ENCODE measurements at regions not wholly inside any gene's neighbourhood (a gene's known extent, or its start where the extent isn't known, plus 50 kb on each side); places are given as distances from the start of the nearest gene placed in this dataset.

DNA sequence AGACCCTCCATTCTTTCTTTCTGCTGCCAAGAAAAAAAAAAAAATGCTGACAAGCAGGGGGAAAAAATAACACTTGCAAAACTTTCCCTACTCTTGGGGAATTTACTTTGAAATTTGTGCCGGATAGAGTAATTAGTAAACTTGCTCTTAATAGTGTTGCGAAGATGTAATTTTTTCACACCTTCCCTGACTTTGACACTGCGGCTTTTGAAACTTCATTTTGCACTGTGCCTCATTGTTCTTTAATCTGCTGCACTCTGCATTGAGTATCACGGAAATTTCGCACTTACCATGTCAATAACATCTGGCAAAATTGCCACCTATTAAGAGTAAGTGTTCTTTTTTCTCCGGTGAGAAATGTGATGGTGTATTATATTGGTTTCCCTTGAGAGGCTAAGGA lies 596.1 kb downstream of the VRK1 start:
- DNase-seq: no peak

DNA sequence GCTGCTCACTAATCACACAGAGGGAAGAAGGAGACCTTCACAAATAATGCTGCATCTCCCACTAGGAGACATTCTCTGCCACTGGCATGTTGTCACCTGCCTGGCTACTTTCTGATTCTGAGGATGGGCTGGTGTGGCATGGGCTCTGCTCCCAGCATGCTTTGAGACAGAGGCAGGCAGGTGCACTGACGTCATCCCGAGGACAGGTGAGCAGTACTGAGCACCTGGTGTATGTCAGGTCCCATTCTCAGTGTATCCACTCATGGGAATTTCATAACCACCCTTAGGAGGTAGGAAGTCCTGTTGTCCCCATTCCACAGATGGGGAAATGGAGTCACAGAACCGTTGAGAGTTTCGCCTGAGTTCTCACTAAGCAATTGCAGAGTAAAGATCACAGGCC lies 597.9 kb downstream of the VRK1 start:
- no peak for DNase-seq

- no peak for DNase-seq
Observed at GRCh38 chr14:97401714-97402113, 604.5 kb downstream of the VRK1 start.

- DNase-seq: no peak
Observed at GRCh38 chr14:97402279-97402678, 605.1 kb downstream of the VRK1 start.

GRCh38 chr14:97407701-97408407 lies 610.7 kb downstream of the VRK1 start:
- no peak for DNase-seq

DNA sequence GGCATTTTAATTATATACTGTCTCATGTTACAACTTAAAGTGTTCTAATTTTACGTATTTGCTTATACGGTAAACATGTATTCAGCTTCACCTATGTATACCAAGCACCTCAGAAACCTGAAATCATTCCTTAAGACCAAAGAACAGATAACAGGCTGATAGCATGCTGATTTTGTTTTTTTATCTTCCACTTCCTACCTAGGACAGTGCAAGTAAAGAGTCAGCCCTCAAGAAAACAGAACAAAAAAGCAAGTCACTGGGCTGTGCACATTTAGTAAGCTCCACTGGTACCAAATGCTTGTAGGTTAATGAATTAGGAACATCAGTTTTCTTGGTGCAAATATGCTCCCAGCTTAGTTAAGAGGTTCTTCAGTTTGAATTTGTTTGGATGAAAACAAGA lies 611.3 kb downstream of the VRK1 start:
- DNase-seq: no peak

GRCh38 chr14:97408937-97409815 lies 612.0 kb downstream of the VRK1 start:
- DNase-seq: no peak

DNA sequence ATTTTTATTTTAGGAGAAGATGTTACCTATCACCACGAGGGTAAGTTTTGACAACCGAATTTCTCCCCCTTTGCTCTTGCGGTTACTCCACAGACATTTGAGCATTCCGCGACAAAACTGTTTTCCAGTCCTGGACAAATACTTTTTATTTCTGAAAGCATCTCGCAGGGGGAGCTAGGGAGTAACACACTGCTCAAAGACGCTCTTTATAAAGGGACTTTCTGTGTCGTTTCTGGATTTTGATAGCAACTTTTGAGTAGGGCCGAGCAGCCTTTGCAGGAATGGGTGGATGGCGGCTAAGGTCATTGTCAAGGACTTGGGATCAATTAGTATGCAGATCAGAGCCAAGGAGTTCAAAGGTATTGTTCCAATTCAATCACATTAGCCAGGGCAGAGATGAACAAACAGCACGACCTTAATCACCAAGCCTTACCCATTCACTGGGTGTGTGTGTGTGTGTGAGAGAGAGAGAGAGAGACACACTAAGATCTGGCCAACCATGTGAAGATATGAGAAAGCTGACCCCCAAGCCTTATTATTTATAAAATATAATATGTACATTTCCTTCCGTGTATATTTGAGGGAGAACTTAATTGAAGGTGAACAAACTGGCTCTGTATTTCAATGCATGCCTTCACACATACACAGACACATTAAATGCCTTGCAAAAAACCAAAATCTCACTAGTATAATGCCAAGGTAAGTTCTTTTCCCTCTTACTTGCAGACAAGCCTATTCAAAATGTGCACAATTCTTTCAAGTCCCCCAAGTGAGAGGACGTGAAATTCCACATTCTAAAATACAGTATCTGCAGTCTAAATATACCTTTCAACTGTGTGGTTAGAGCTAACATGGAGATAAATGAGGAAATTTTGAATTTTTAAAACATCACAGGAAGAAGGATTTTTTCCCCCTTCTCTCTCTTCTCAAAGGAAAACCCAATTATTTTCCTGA lies 613.8 kb downstream of the VRK1 start:
- DNase-seq: no peak

DNA sequence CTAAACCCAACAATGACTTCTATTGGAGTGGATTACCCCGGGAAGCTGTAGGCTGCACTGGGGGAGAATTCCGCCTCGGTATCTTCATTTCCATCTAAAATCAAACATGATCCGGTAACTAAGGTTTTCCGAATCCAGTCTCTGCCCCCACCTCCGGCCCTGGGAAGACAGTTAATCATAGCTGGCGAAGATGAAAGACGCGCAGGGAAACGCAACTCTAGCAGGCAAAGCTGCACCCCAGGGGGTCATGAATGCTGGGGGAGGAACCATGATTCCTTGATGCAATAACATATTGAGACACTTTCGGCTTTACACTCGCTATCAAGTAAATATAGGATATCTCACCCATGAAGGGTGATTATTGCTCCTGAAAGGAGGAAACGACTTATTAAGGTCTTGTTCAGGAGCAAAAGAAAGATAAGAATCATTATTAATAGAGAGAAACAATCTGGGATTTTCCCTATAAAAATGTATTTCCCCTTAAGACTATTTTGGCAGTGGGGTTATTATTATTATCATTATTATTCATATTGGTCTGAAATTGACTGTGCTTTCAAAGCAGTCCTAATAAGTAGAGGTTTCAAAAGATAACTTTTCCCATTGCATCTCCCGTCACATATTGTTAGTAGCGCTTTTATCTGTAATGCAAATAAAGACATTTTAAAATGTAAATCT lies 614.9 kb downstream of the VRK1 start:
- no peak for DNase-seq

GRCh38 chr14:97413022-97413539 lies 615.9 kb downstream of the VRK1 start:
- no peak for DNase-seq

DNA sequence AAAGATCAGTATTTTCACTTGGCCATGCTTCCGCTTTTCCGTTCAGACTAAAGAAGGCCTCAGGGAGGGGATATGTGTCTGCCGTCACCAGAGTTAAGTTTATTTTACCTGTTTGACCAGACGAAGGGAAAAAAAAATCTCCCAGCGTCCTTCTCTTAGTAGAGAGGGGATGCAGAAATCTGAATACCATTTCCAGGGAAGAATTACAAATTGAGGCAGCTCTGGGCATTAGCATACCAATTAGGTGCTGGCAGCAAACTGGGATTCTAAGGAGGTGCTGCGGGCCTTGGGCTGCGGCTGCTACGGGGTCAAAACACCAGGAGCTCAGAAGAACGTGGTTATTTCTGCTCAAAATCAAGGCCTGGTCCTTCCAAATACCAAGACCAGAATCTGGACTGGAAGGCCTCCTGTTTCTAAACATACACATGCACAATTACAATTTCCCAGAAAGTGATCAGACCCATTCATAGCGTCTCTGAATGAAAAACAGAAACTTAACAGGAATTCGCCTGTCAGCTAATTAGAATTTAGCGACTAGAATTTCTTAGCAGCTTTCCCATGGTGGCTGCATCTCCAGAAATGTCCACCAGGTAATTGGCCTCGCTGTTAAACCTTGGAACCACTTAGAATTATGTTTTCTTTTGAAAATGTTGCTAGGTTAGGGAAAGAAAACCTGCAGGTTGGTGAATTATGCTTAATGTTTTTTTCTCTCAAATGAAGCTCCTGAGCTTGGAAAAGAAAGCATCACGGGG lies 617.0 kb downstream of the VRK1 start:
- DNase-seq: no peak

- DNase-seq: no peak
Observed at GRCh38 chr14:97414718-97415098, 617.5 kb downstream of the VRK1 start.

DNA sequence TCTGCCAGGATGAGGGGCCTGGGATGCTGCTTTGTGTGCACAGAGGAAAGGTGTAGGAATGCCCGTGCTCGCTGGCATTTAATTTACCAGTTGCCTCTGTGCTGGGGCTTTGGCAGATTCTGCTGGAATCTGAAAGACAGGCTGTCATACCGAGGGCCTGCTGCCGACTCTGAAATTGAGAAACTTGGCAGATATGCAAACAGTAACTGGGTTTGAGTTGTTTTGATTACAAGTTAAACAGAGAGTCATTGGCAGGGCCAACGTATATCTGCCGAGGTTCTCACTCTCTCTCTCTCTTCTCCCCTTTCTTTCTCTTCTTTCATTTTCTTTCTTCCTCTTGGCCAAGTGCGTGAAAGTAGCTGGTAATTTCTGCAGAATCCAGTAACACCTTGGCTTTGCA lies 618.7 kb downstream of the VRK1 start:
- no peak for DNase-seq

GRCh38 chr14:97416550-97416949 lies 619.4 kb downstream of the VRK1 start:
- DNase-seq: no peak

DNA sequence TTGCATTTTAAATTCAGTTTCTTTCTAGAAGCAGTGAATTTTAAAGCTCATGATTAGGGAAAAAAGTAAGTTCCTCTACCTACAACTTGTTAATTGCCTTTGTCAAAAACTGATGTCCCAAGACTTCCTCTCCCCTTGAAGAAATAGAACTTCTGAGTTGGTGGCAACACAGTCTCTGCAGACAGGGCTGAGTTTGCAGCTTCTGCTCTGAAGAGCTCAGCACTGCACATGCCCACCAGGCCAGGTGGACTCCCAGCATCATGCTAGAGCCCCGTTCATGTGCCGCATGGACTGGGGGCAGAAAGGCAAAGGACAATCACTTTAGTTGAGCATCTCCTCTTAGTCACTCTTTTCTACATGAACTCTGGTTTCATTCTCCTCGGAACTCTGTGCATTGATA lies 620.1 kb downstream of the VRK1 start:
- DNase-seq: no peak

- no peak for DNase-seq
Observed at GRCh38 chr14:97420211-97420610, 623.0 kb downstream of the VRK1 start.

DNA sequence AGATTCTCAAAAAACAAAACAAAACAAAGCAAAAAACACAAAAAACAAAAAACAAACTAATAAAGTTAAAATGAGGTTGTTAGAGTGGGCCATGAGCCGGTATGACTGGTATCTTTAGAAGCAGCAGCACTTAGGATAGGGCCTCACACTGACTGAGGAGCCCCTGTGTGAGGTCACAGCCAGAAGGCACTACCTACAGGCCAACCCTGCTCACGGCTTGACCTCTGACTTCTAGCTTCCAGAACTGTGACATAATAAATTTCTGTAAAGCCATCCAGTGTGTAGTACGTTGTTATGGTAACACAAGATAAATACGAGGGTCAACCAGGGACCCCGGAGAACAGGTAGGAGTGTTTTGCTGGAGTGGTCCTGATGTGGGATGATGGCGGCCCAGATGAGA lies 629.6 kb downstream of the VRK1 start:
- no peak for DNase-seq

DNA sequence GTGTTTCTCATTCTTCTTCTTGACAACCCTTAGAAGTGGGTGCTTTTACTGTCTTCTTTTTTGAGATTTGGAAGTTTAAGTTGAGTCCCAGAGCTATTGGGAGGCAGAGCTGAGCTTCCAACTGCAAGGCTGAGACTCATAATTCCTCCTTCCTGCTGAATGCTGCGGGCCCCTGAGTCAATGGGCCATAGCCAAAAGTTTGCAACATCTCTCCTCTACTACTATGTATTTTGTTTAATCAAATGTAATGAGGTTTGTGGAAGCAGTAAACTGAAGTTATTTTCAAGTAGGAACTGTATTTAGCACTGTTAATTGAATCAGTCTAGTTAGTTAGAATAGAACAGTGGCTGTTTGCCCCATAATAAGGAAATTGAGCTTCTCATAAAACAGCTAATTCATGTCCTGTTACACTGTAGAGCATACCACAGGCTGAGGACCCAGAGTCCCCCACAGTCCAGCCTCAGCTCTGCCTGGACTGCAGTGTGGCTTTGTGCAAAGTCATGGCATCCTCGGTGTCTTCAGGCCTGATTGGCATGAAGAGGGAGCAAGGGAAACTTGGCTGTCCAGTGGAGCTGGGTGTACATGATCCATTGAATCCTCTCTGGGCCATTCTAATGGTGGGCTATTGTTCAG lies 631.7 kb downstream of the VRK1 start:
- no peak for DNase-seq

- DNase-seq: no peak
Observed at GRCh38 chr14:97432586-97432985, 635.4 kb downstream of the VRK1 start.

DNA sequence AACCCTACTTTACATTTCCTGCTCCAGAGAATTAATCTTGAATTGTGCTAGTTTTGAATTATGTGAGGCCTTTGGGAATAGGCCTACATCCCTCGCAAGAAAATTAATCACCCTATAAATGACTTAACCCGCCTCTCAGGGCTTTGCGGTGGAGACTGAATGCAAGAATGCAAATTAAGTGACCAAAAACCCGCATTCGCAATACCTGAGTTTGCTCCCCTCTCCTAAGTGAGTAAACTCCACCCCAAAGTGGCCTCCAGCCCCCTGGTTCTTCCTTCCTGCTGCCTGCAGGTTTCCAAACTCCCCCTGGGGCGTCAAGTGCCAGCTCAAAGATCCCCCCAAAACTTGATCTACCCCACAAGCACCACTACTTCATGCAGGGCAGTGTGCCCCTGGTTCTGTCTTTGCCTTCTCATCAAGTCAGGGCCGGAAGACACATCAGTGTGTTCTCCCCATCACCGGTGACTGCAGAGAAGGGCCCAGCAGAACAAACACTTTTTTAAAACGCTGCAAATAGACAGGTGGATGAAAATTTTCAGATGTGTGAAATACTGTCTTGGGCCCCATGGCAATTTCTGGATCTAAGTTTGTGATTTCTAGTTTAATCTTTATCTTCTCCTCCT lies 644.7 kb downstream of the VRK1 start:
- no peak for DNase-seq

All from right lung (tissue), 2 donors.